ENCODE measurements at regions not wholly inside any gene's neighbourhood (a gene's known extent, or its start where the extent isn't known, plus 50 kb on each side); places are given as distances from the start of the nearest gene placed in this dataset.

DNA sequence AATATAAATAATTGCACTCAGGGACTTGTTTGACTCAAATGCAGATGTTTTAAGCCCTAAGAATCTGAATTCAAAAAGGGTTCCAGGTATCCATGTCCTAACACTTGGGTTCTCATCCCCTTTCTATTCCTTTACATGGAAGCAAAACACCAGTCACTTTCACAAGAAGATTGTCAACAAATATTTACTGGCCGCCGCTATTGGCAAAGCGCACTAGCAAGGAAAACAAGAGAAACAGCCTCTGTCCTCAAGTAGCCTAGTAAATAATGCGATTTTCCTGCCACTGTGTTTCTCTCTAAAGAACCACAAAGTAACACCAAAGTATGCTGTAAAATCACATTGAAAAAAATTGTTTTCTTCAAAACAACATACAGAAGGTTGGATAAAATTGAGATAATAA is 66.7 kb upstream of the EZH2 start:
- Histone ChIP-seq H3K27ac (ENCODE audit: insufficient read depth, low read length) (no peak overlapping the region), H3K14ac (replicated peaks; ENCODE audit: low read depth, low read length) (no peak overlapping the region), H2BK20ac (ENCODE audit: low read depth, low read length) (no peak overlapping the region), H3K27me3 (ENCODE audit: control insufficient read depth, insufficient read depth, low read length) (peaks cover 4% of the 10 kb centered on the region), H2AK9ac (replicated peaks; ENCODE audit: low read depth, low read length, poor library complexity) (no peak overlapping the region), H3K4me1 (ENCODE audit: control insufficient read depth, insufficient read depth, low read length) (no peaks in the 10 kb centered on the region), H3K4ac (ENCODE audit: low read depth, low read length) (no peak overlapping the region), H3K56ac (ENCODE audit: extremely low read depth, insufficient read depth, low read length) (no peak overlapping the region), H3K9ac (ENCODE audit: low read depth, low read length) (no peak overlapping the region), H4K5ac (ENCODE audit: low read depth, low read length) (no peak overlapping the region), H3K9me1 (ENCODE audit: insufficient read depth, low read length) (no peaks in the 10 kb centered on the region), H2BK120ac (ENCODE audit: low read depth, low read length) (no peak overlapping the region), H4K8ac (ENCODE audit: low read depth in 2 of 2, low read length in 2 of 2) (no peak overlapping the region), H4K91ac (ENCODE audit: insufficient read depth, low read depth, low read length) (no peak overlapping the region), H3K36me3 (ENCODE audit: control insufficient read depth, insufficient read depth, low read length) (no peaks in the 10 kb centered on the region), H3K4me2 (ENCODE audit: low read depth, low read length) (no peak overlapping the region), H2BK15ac (ENCODE audit: low read depth, low read length) (no peak overlapping the region), H2AK5ac (ENCODE audit: low read depth, low read length) (no peak overlapping the region), H3K18ac (ENCODE audit: low read depth, low read length) (no peak overlapping the region), H2BK5ac (ENCODE audit: low read depth, low read length, poor library complexity, severe bottlenecking) (no peak overlapping the region), H4K20me1 (ENCODE audit: insufficient read depth, low read length) (no peaks in the 10 kb centered on the region), H3K23ac (ENCODE audit: low read depth, low read length) (no peak overlapping the region), H2AFZ (replicated peaks; ENCODE audit: low read length, poor library complexity) (no peak overlapping the region), H3K4me3 (ENCODE audit: insufficient read depth, low read depth, low read length) (no peak overlapping the region), H3K79me1 (ENCODE audit: low read depth in 1 of 2, low read length in 2 of 2) (no peaks in the 10 kb centered on the region), H3K9me3 (ENCODE audit: control insufficient read depth, insufficient read depth, low read length) (no peaks in the 10 kb centered on the region)
- in situ Hi-C loops (cut with MboI; ENCODE audit: low sequenced_read_pairs), result loop anchor here (25.0 kb wide), 1 partner anchor 689 kb away; no protein-coding TSS in a partner anchor
- no peak for DNase-seq
- ChIA-PET POLR2A (ENCODE audit: unreplicated experiment) (no interaction called here), CTCF (no interaction called here)
- BruUV-seq (replicated peaks), result no TSS peak
- WGBS, 2 experiments (ENCODE audit: extremely low coverage in 2 of 2, insufficient read length in 1 of 2), result no CpG with 5 or more reads among the region's 4 CpGs
- ATAC-seq (ENCODE audit: low read depth), result no peak
- dilution Hi-C loops (cut with HindIII; ENCODE audit: low sequenced_read_pairs, unreplicated experiment), result no loop called here
- TF ChIP-seq MXI1 (IDR thresholded peaks at IDR 0.05; ENCODE audit: borderline replicate concordance, low read depth, low read length), result no peak
- TF ChIP-seq CTCF (conservative IDR thresholded peaks at IDR 0.05; ENCODE audit: low read depth, low read length), result no peak
- TF ChIP-seq NFE2L2 (IDR thresholded peaks at IDR 0.05; ENCODE audit: low read depth, low read length), result no peak
- no peak for TF ChIP-seq CEBPB (IDR thresholded peaks at IDR 0.05; ENCODE audit: low read depth, low read length)
- no peak for TF ChIP-seq RFX5 (IDR thresholded peaks at IDR 0.05; ENCODE audit: low read depth, low read length)
- no peak for TF ChIP-seq MAFK (IDR thresholded peaks at IDR 0.05; ENCODE audit: low read depth, low read length)
- TF ChIP-seq ELK1 (IDR thresholded peaks at IDR 0.05; ENCODE audit: borderline replicate concordance, low read depth, low read length), result no peak
- no peak for TF ChIP-seq RCOR1 (IDR thresholded peaks at IDR 0.05; ENCODE audit: insufficient replicate concordance, low read length)
- intact Hi-C loops (cut with micrococcal nuclease), result no loop called here

Measured in IMR-90 (cell line).